WTC11 (cell line): ENCODE measurements at regions not wholly inside any gene's neighbourhood (a gene's known extent, or its start where the extent isn't known, plus 50 kb on each side); places are given as distances from the start of the nearest gene placed in this dataset.

Experiments
- E2F5 ChIP-seq: sonication (generic); formaldehyde crosslinking; IDR thresholded peaks from 2 replicates; pipeline ENCODE4 v1.8.1; 2022; ENCODE audit warnings: mild to moderate bottlenecking, moderate library complexity, missing genetic modification reagents
- NR2C2 ChIP-seq: sonication (generic); formaldehyde crosslinking; IDR thresholded peaks from 2 replicates; pipeline ENCODE4 v1.8.0; 2022; ENCODE audit warnings: mild to moderate bottlenecking, missing genetic modification reagents
- STAT6 ChIP-seq: sonication (generic); formaldehyde crosslinking; conservative IDR thresholded peaks from 2 replicates; pipeline ENCODE4 v1.8.1; 2023; ENCODE audit warnings: mild to moderate bottlenecking, low read depth, missing genetic modification reagents, moderate library complexity
- TEAD1 ChIP-seq: sonication (generic); formaldehyde crosslinking; IDR thresholded peaks from 2 replicates; pipeline ENCODE4 v1.8.0; 2022; ENCODE audit warnings: mild to moderate bottlenecking, missing genetic modification reagents
- USF2 ChIP-seq: sonication (generic); formaldehyde crosslinking; IDR thresholded peaks from 2 replicates; pipeline ENCODE4 v1.8.1; 2023; ENCODE audit warnings: mild to moderate bottlenecking, missing genetic modification reagents, moderate library complexity
- TF ChIP-seq, protein P1 (sequence below): fragments of 200-600 bp; IDR thresholded peaks from 2 replicates; pipeline ENCODE4 v1.8.0; 2022; ENCODE audit warnings: antibody characterized with exemption

GRCh38 chr4:116665716-116666115, 419.7 kb downstream of the TRAM1L1 start:
- TF ChIP-seq, protein P1, sequence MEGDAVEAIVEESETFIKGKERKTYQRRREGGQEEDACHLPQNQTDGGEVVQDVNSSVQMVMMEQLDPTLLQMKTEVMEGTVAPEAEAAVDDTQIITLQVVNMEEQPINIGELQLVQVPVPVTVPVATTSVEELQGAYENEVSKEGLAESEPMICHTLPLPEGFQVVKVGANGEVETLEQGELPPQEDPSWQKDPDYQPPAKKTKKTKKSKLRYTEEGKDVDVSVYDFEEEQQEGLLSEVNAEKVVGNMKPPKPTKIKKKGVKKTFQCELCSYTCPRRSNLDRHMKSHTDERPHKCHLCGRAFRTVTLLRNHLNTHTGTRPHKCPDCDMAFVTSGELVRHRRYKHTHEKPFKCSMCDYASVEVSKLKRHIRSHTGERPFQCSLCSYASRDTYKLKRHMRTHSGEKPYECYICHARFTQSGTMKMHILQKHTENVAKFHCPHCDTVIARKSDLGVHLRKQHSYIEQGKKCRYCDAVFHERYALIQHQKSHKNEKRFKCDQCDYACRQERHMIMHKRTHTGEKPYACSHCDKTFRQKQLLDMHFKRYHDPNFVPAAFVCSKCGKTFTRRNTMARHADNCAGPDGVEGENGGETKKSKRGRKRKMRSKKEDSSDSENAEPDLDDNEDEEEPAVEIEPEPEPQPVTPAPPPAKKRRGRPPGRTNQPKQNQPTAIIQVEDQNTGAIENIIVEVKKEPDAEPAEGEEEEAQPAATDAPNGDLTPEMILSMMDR = no peak
- TF ChIP-seq E2F5 (CRISPR knock-in tag) = no peak
- TF ChIP-seq USF2 (CRISPR knock-in tag) = no peak
- TF ChIP-seq TEAD1 (CRISPR knock-in tag) = no peak
- TF ChIP-seq STAT6 = no peak
- TF ChIP-seq NR2C2 = no peak
